HEK293 (cell line): ENCODE measurements at regions not wholly inside any gene's neighbourhood (a gene's known extent, or its start where the extent isn't known, plus 50 kb on each side); places are given as distances from the start of the nearest gene placed in this dataset.

ENCODE experiments used
- CTCF ChIA-PET: fragments of 350-600 bp; formaldehyde crosslinking; extraction: SDS; loops from one replicate; lab custom pipeline; 2021; ENCODE audit warnings: antibody characterized with exemption; lab: Yijun Ruan, JAX
- POLR2A ChIA-PET: fragments of 300-600 bp; formaldehyde crosslinking; extraction: SDS; loops from one replicate; lab custom pipeline; 2020; ENCODE audit warnings: antibody characterized with exemption, inconsistent platforms; lab: Yijun Ruan, JAX
- H3K27ac ChIP-seq: fragments of 200-500 bp; sonication (Bioruptor generic); 2 replicates; pipeline ENCODE4 v1.5.1; 2014; ENCODE audit warnings: low read depth, low read length, control low read depth, inconsistent platforms; ENCODE audit errors: extremely low read depth
- H3K36me3 ChIP-seq, 2 experiments: fragments of 200-500 bp in 1 of 2; sonication (Bioruptor generic) in 1 of 2; 1 replicate in 1 of 2; 2 replicates in 1 of 2; pipeline ENCODE4 v1.5.1; 2014 to 2017; ENCODE audit warnings: inconsistent platforms in 2 of 2, low read length in 2 of 2; ENCODE audit not compliant: control insufficient read depth in 2 of 2, insufficient read depth in 1 of 2
- H3K4me1 ChIP-seq: fragments of 200-500 bp; sonication (Bioruptor generic); 2 replicates; pipeline ENCODE4 v1.5.1; 2014; ENCODE audit warnings: mild to moderate bottlenecking, low read length, inconsistent platforms; ENCODE audit not compliant: control insufficient read depth, insufficient read depth
- H3K4me3 ChIP-seq: 2 replicates; pipeline ENCODE4 v1.5.1; 2011; ENCODE audit warnings: low read depth, mild to moderate bottlenecking, control low read depth, low read length, moderate library complexity
- H3K9me3 ChIP-seq: fragments of 200-500 bp; sonication (Bioruptor generic); 2 replicates; pipeline ENCODE4 v1.5.1; 2014; ENCODE audit warnings: low read depth, low read length, inconsistent platforms; ENCODE audit not compliant: control insufficient read depth, insufficient read depth
- ELK4 ChIP-seq: IDR thresholded peaks from 2 replicates; pipeline ENCODE4 v1.6.1; 2011; ENCODE audit warnings: mild to moderate bottlenecking, low read depth, low read length, borderline replicate concordance
- GFI1B ChIP-seq: fragments of 450-650 bp; formaldehyde crosslinking; IDR thresholded peaks from 2 replicates; pipeline ENCODE4 v1.5.1; 2016; ENCODE audit warnings: missing biosample characterization, missing genetic modification characterization
- INSM2 ChIP-seq: fragments of 450-650 bp; formaldehyde crosslinking; IDR thresholded peaks from 2 replicates; pipeline ENCODE4 v1.5.1; 2016; ENCODE audit warnings: missing biosample characterization, missing genetic modification characterization
- KLF7 ChIP-seq: fragments of 450-650 bp; formaldehyde crosslinking; IDR thresholded peaks from 2 replicates; pipeline ENCODE4 v1.5.1; 2016; ENCODE audit warnings: missing biosample characterization, missing genetic modification characterization, borderline replicate concordance
- PRDM1 ChIP-seq: fragments of 450-650 bp; formaldehyde crosslinking; IDR thresholded peaks from 2 replicates; pipeline ENCODE4; 2016; ENCODE audit warnings: missing biosample characterization, missing genetic modification characterization
- PRDM2 ChIP-seq: fragments of 450-650 bp; formaldehyde crosslinking; IDR thresholded peaks from 2 replicates; pipeline ENCODE4 v1.5.1; 2016; ENCODE audit warnings: missing biosample characterization, missing genetic modification characterization, borderline replicate concordance
- PRDM4 ChIP-seq: fragments of 450-650 bp; formaldehyde crosslinking; IDR thresholded peaks from 2 replicates; pipeline ENCODE4 v1.5.1; 2017; ENCODE audit warnings: missing biosample characterization, missing genetic modification characterization
- ZBTB7A ChIP-seq: fragments of 450-650 bp; formaldehyde crosslinking; IDR thresholded peaks from 2 replicates; pipeline ENCODE4 v1.5.1; 2016; ENCODE audit warnings: low read depth, missing biosample characterization, missing genetic modification characterization
- ZFP3 ChIP-seq: fragments of 450-650 bp; formaldehyde crosslinking; IDR thresholded peaks from 2 replicates; pipeline ENCODE4 v1.5.1; 2016; ENCODE audit warnings: low read depth, missing biosample characterization, missing genetic modification characterization
- ZNF174 ChIP-seq: fragments of 450-650 bp; formaldehyde crosslinking; IDR thresholded peaks from 2 replicates; pipeline ENCODE4 v1.5.0; 2017; ENCODE audit warnings: missing biosample characterization, mild to moderate bottlenecking, missing genetic modification characterization
- ZNF274 ChIP-seq, 2 experiments: fragments of 200-500 bp in 1 of 2; fragments of 450-650 bp in 1 of 2; sonication (Bioruptor generic) in 1 of 2; formaldehyde crosslinking in 1 of 2; IDR thresholded peaks; 2 replicates each; pipeline versions ENCODE4 v1.5.1 to v1.6.1; 2014 to 2016; ENCODE audit warnings: borderline replicate concordance in 1 of 2, inconsistent platforms in 1 of 2, low read length in 1 of 2, missing biosample characterization in 1 of 2, missing genetic modification characterization in 1 of 2
- ZNF292 ChIP-seq: fragments of 450-650 bp; formaldehyde crosslinking; IDR thresholded peaks from 2 replicates; pipeline ENCODE4 v1.5.1; 2016; ENCODE audit warnings: low read depth, missing biosample characterization, missing genetic modification characterization, borderline replicate concordance
- ZNF610 ChIP-seq: fragments of 450-650 bp; formaldehyde crosslinking; IDR thresholded peaks from 2 replicates; pipeline ENCODE4 v1.5.1; 2016; ENCODE audit warnings: missing biosample characterization, missing genetic modification characterization, borderline replicate concordance
- ZNF626 ChIP-seq: fragments of 450-650 bp; sonication (Bioruptor Pico); formaldehyde crosslinking; IDR thresholded peaks from 2 replicates; pipeline ENCODE4 v1.5.1; 2018; ENCODE audit warnings: missing biosample characterization, missing genetic modification characterization, inconsistent platforms
- ZNF654 ChIP-seq: fragments of 450-650 bp; formaldehyde crosslinking; IDR thresholded peaks from 2 replicates; pipeline ENCODE4 v1.5.1; 2016; ENCODE audit warnings: low read depth, missing biosample characterization, missing genetic modification characterization
- ZNF704 ChIP-seq: fragments of 450-650 bp; formaldehyde crosslinking; IDR thresholded peaks from 2 replicates; pipeline ENCODE4 v1.5.1; 2016; ENCODE audit warnings: missing biosample characterization, missing genetic modification characterization
- ZNF76 ChIP-seq: fragments of 450-650 bp; formaldehyde crosslinking; IDR thresholded peaks from 2 replicates; pipeline ENCODE4; 2016; ENCODE audit warnings: low read depth, missing biosample characterization, missing genetic modification characterization, borderline replicate concordance
- ZNF768 ChIP-seq: fragments of 450-650 bp; formaldehyde crosslinking; IDR thresholded peaks from 2 replicates; pipeline ENCODE4 v1.5.1; 2018; ENCODE audit warnings: missing biosample characterization, mild to moderate bottlenecking, missing genetic modification characterization
- ZNF776 ChIP-seq: fragments of 450-650 bp; formaldehyde crosslinking; IDR thresholded peaks from 2 replicates; pipeline ENCODE4 v1.5.0; 2017; ENCODE audit warnings: missing biosample characterization, missing genetic modification characterization, borderline replicate concordance
- ZNF843 ChIP-seq: fragments of 450-650 bp; formaldehyde crosslinking; IDR thresholded peaks from 2 replicates; pipeline ENCODE4 v1.5.1; 2016; ENCODE audit warnings: missing biosample characterization, missing genetic modification characterization
- ZSCAN23 ChIP-seq: fragments of 450-650 bp; formaldehyde crosslinking; IDR thresholded peaks from 2 replicates; pipeline ENCODE4 v1.5.1; 2016; ENCODE audit warnings: missing biosample characterization, missing genetic modification characterization
- ZSCAN30 ChIP-seq: fragments of 450-650 bp; IDR thresholded peaks from 2 replicates; pipeline ENCODE4 v1.5.1; 2018; ENCODE audit warnings: missing biosample characterization, mild to moderate bottlenecking, missing genetic modification characterization, moderate library complexity

GRCh38 chr11:119996556-119996955 is 141.4 kb downstream of the TRIM29 start:
- Histone ChIP-seq H3K4me1 (no peaks in the 10 kb centered on the region), H3K36me3 (no peaks in the 10 kb centered on the region), H3K9me3 (no peaks in the 10 kb centered on the region), H3K4me3 (no peak overlapping the region), H3K27ac (no peak overlapping the region)
- no peak for TF ChIP-seq KLF7 (tag by site-specific recombination)
- no peak for TF ChIP-seq ZNF776 (tag by site-specific recombination)
- TF ChIP-seq GFI1B (tag by site-specific recombination), result no peak
- no peak for TF ChIP-seq ZNF76 (tag by site-specific recombination)
- TF ChIP-seq ZNF768 (tag by site-specific recombination), result no peak
- no peak for TF ChIP-seq ZNF843
- no peak for TF ChIP-seq ZNF704 (tag by site-specific recombination)
- no peak for TF ChIP-seq PRDM1
- no peak for TF ChIP-seq ZNF654 (tag by site-specific recombination)
- no peak for TF ChIP-seq ZFP3 (tag by site-specific recombination)
- TF ChIP-seq PRDM4 (tag by site-specific recombination), result no peak
- no peak for TF ChIP-seq ZNF174 (tag by site-specific recombination)
- TF ChIP-seq ZNF292 (tag by site-specific recombination), result no peak
- no peak for TF ChIP-seq ZNF626
- no peak for TF ChIP-seq ZSCAN23 (tag by site-specific recombination)
- TF ChIP-seq ZSCAN30, result no peak
- no peak for TF ChIP-seq ELK4
- POLR2A ChIA-PET, result no interaction called here
- CTCF ChIA-PET, result no interaction called here

GRCh38 chr11:119995730-119996491 is 142.0 kb downstream of the TRIM29 start:
- no peaks in the 10 kb centered on the region for H3K36me3 ChIP-seq
- CTCF ChIA-PET, result interaction anchor here (0.6 to 1.0 kb wide), 2 partner anchors 116 to 152 kb away, joined by 3 read pairs; no protein-coding TSS in a partner anchor
- TF ChIP-seq PRDM2 (tag by site-specific recombination) (no peak), INSM2 (tag by site-specific recombination) (no peak), ZNF274 (IDR thresholded peaks at IDR 0.05; ENCODE audit: low read length) (no peak), ZNF274 (tag by site-specific recombination; IDR thresholded peaks at IDR 0.05; ENCODE audit: borderline replicate concordance) (no peak), PRDM1 (no peak), ZNF610 (tag by site-specific recombination) (no peak), ZBTB7A (tag by site-specific recombination) (no peak)

More at GRCh38 chr11:119995730-119996491, 142.0 kb downstream of the TRIM29 start:
- POLR2A ChIA-PET, result no interaction called here
- Histone ChIP-seq H3K4me3 (no peak overlapping the region), H3K9me3 (no peaks in the 10 kb centered on the region), H3K27ac (no peak overlapping the region), H3K4me1 (no peaks in the 10 kb centered on the region)
